ENCODE measurements at regions not wholly inside any gene's neighbourhood (a gene's known extent, or its start where the extent isn't known, plus 50 kb on each side); places are given as distances from the start of the nearest gene placed in this dataset.
"Not testable (repeated sequence)": the region's sequence is repeated elsewhere in the genome, so short reads cannot be mapped to it uniquely, and the experiment has no call there.

- DNase-seq: no peak
Observed at GRCh38 chr3:154901278-154901677, 178.8 kb upstream of the MME start.

GRCh38 chr3:154900816-154901215 is 179.3 kb upstream of the MME start:
- DNase-seq: no peak

- no peak for DNase-seq
Observed at GRCh38 chr3:154898916-154899315, 181.2 kb upstream of the MME start.

GRCh38 chr3:154898443-154898842 is 181.7 kb upstream of the MME start:
- no peak for DNase-seq

- no peak for DNase-seq
Observed at GRCh38 chr3:154893813-154894212, 186.3 kb upstream of the MME start.

GRCh38 chr3:154889227-154889634 is 190.9 kb upstream of the MME start:
- no peak for DNase-seq

- no peak for DNase-seq
Observed at GRCh38 chr3:154887869-154888268, 192.2 kb upstream of the MME start.

- DNase-seq: no peak
Observed at GRCh38 chr3:154886437-154886836, 193.7 kb upstream of the MME start.

GRCh38 chr3:154885418-154885817 is 194.7 kb upstream of the MME start:
- DNase-seq: no peak

GRCh38 chr3:154884952-154885351 is 195.2 kb upstream of the MME start:
- DNase-seq: no peak

- no peak for DNase-seq
Observed at GRCh38 chr3:154875142-154875541, 205.0 kb upstream of the MME start.

- DNase-seq: no peak
Observed at GRCh38 chr3:154872696-154873095, 207.4 kb upstream of the MME start.

- DNase-seq: no peak
Observed at GRCh38 chr3:154872074-154872473, 208.0 kb upstream of the MME start.

- peak; percentile 81 to 82 for DNase-seq
Observed at GRCh38 chr3:154864947-154865346, 215.2 kb upstream of the MME start.

GRCh38 chr3:154862265-154862664 is 217.9 kb upstream of the MME start:
- no peak for DNase-seq

- DNase-seq: not testable (repeated sequence)
Observed at GRCh38 chr3:154852998-154853397, 227.1 kb upstream of the MME start.

- DNase-seq: no peak
Observed at GRCh38 chr3:154852515-154852914, 227.6 kb upstream of the MME start.

- DNase-seq: no peak
Observed at GRCh38 chr3:154851644-154852043, 228.5 kb upstream of the MME start.

- no peak for DNase-seq
Observed at GRCh38 chr3:154850921-154851320, 229.2 kb upstream of the MME start.

GRCh38 chr3:154849408-154849807 is 230.7 kb upstream of the MME start:
- no peak for DNase-seq

GRCh38 chr3:154844863-154845262 is 235.3 kb upstream of the MME start:
- DNase-seq: no peak

- no peak for DNase-seq
Observed at GRCh38 chr3:154843647-154844046, 236.5 kb upstream of the MME start.

- DNase-seq: no peak
Observed at GRCh38 chr3:154842536-154842935, 237.6 kb upstream of the MME start.

- no peak for DNase-seq
Observed at GRCh38 chr3:154835639-154836038, 244.5 kb upstream of the MME start.

- not testable (repeated sequence) for DNase-seq
Observed at GRCh38 chr3:154834831-154835230, 245.3 kb upstream of the MME start.
